Urinary bladder (tissue), 4 donors: ENCODE measurements at regions not wholly inside any gene's neighbourhood (a gene's known extent, or its start where the extent isn't known, plus 50 kb on each side); places are given as distances from the start of the nearest gene placed in this dataset. TPM values are rescaled to one million over a fixed set of nuclear protein-coding genes. Genes with fewer than 3 reads are reported as not detected.

ENCODE experiments used
- DNase-seq: peaks from one replicate; pipeline ENCODE4 v3.0.0-alpha.2; 2015; ENCODE audit errors: extremely low spot score
- H3K27ac ChIP-seq: one replicate; pipeline ENCODE4 v1.5.1; 2013; ENCODE audit warnings: low read depth, mild to moderate bottlenecking, moderate library complexity
- H3K36me3 ChIP-seq: one replicate; pipeline ENCODE4 v1.6.1; 2013; ENCODE audit warnings: mild to moderate bottlenecking, moderate library complexity; ENCODE audit not compliant: insufficient read depth
- H3K4me1 ChIP-seq: one replicate; pipeline ENCODE4 v1.6.1; 2013; ENCODE audit warnings: mild to moderate bottlenecking, moderate library complexity; ENCODE audit not compliant: insufficient read depth
- H3K4me3 ChIP-seq: one replicate; pipeline ENCODE4 v1.5.1; 2013; ENCODE audit warnings: low read depth, low read length
- WGBS: extraction: QIAGEN DNeasy Blood & Tissue Kit; methylation state at CpG from one replicate; pipeline ENCODE4 v1.1.7; 2013; 5-methylcytosine and 5-hydroxymethylcytosine counted together
- small RNA-seq: library from RNA; depleted of rRNA; stranded (forward); fragments of <200 nt; gene quantifications from one replicate; pipeline ENCODE3, GENCODE V24; 2014
- donor health status: healthy with polysubstance abuse.
- donor health status: healthy.

DNA sequence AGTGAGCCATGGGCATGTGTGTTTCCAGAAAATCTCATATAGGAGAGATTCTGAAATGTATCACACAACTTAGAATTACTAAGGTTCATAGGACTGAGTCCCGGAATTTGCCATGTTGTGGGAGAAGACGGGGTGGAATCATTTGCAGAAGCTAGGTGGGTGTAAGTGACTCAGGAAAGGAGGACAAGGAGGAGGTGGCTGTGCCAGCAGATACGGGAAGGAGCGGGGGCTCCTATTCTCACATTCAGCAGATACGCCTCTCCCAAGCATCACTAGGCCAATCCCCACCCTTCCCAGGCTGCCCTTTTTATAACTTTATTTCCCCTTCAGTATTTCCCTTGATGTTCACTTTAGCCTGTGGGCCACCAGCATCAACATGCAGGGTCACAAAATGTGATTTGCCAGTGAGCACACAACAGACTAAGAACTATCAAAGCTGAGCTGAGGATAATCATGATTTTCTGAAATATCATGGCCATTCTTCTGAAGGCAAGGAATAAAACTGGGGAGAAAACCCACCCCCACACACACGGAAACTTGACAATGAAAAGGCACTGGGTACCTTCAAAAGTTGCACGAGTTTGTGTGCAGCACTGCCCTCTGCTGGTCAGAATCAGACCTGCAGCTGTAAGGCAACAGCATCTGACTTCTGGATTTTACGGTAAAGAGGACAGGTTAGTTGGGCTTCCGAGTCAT lies 133.2 kb downstream of the MTX3 start:
- Histone ChIP-seq H3K36me3 (no peaks in the 10 kb centered on the region), H3K4me1 (no peaks in the 10 kb centered on the region), H3K4me3 (no peak overlapping the region), H3K27ac (no peak overlapping the region)
- no peak for DNase-seq
- WGBS, result 49% methylated on average over 9 of the region's 9 CpGs

DNA sequence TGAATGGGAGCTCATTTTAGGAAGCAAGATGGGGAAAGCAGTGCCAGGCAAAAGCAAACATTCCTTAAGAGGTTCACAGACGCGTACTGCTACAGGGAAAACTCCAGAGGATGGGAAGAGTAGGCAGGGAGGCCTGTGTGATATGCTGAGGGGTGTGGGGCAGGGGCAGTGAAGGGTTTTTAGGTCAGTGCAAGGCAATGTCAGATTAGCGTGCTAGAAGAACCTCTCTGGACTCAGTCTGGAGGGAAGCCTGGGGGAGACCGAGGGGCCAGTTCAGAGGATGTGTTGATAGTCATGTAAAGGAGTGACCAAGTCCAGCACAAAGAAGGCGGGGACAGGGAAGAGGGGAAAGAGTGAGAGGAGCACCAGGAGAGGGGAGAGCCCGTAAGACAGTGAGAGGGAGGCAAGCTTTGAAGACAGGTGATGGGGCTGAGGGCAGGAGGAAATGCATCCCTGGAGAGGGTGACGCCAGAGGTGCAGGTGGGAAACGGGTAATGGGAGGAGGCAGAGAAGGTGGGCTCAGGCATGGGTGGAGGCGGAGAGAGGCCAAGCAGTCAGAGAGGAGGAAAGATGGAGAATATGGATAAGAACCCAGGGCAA lies 134.5 kb downstream of the MTX3 start:
- no peak for DNase-seq
- H3K4me1 ChIP-seq, result no peaks in the 10 kb centered on the region
- WGBS, result 90% methylated on average over 9 of the region's 9 CpGs
- H3K27ac ChIP-seq, result no peak overlapping the region
- H3K4me3 ChIP-seq, result no peak overlapping the region
- H3K36me3 ChIP-seq, result no peaks in the 10 kb centered on the region

DNA sequence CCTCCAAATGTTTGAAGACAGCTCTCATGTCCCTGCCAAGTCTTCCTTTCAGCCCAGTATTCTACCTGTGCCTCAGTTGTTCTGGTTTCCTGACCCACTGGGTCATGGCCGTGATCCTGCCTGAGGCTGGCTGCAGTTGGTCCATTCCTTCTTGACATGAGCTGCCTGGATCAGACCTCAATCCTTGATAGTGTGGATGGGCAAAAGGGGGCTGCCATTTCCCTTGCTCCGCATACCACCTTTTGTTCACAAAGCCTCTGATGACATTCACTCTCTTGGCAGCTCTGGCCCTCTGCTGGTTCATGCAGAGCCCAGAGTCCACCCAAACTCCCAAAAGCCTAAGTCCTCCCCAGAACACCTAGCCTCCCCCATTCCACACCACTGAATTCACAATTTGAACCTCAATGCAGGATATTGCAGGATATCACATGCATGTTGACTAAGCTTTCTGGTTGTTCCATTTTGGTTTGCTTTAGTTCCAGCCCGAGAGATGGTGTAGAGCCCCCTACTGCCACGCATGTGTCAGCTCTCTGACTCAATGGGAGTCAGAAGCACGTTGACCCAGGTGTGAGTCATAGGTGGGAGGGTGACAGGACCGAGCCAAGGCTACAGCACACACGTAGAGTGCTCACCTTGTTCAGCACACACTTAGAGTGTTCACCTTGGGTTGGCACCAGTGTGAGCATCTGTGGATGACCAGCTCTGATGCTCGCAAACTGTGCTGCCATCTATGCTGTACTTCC lies 137.2 kb downstream of the MTX3 start:
- Histone ChIP-seq H3K27ac (no peak overlapping the region), H3K4me1 (no peaks in the 10 kb centered on the region), H3K36me3 (no peaks in the 10 kb centered on the region), H3K4me3 (no peak overlapping the region)
- no peak for DNase-seq
- WGBS, result 90% methylated on average over 8 of the region's 8 CpGs

DNA sequence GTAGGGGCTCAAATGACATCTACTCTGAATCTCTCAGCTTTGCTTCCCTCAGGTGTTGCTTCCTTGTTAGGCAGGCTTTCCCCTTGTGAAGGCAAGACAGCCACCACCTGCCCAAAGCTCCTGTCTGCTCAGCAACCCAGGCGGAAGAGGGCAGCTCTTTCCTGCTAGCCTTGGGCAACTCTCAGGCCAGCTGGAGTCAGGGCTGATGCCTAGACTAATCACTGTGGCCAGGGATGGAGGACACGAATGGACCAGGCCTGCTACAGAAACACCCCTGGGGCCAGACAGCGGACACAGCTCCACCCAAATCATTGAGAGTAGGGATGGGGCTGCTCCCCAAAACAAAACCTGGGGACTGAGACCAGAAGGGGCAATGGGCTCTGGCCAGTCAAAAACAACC lies 138.0 kb downstream of the MTX3 start:
- H3K4me3 ChIP-seq, result no peak overlapping the region
- no peaks in the 10 kb centered on the region for H3K36me3 ChIP-seq
- 94% methylated on average over 3 of the region's 3 CpGs for WGBS
- H3K4me1 ChIP-seq, result no peaks in the 10 kb centered on the region
- DNase-seq, result no peak
- no peak overlapping the region for H3K27ac ChIP-seq

DNA sequence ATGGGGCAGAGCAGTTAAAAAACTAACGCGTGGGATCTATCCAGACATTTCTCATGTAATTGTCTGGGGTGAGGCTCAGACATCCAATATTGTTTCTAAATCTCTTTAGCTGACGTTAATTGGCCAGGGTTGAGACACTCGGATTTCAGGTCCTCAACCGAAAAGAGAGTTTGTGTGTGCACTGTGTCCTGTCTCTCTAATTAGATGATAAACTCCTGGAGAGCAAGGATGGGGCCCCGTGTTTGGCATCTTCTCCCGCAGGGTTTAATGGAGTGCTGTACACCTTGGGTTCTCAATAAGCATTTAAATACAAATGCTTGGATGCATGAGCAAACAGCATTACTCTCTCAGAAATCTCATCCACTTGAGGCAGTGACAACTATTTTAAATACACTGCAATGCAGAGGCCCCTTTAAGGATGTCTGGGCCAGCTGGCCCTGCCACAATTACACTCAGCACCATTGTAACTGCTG lies 139.6 kb downstream of the MTX3 start:
- 73% methylated on average over 7 of the region's 7 CpGs for WGBS
- Histone ChIP-seq H3K4me1 (no peaks in the 10 kb centered on the region), H3K4me3 (no peak overlapping the region), H3K27ac (no peak overlapping the region), H3K36me3 (no peaks in the 10 kb centered on the region)
- DNase-seq, result no peak

DNA sequence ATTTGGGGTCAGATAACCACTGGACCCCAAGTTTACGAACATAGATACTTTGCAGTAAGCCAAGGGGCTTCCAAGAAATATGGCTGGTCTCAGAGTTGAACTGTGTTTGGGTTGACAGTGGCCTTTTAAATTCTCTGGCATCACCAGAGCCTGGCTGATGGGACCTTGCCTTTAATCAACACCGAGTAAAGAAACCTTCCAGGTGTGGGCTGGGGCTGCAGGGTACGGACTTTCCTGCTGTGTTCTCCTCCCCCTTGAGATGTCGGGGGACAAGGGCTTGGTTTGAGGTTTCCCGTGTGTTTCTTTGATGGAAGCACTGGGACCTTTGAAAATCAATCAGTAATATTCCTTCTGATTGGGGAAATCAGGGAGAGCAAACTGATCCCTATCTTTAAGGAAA lies 140.1 kb downstream of the MTX3 start:
- H3K27ac ChIP-seq, result no peak overlapping the region
- no peaks in the 10 kb centered on the region for H3K36me3 ChIP-seq
- 87% methylated on average over 5 of the region's 5 CpGs for WGBS
- DNase-seq, result no peak
- H3K4me3 ChIP-seq, result no peak overlapping the region
- no peaks in the 10 kb centered on the region for H3K4me1 ChIP-seq

DNA sequence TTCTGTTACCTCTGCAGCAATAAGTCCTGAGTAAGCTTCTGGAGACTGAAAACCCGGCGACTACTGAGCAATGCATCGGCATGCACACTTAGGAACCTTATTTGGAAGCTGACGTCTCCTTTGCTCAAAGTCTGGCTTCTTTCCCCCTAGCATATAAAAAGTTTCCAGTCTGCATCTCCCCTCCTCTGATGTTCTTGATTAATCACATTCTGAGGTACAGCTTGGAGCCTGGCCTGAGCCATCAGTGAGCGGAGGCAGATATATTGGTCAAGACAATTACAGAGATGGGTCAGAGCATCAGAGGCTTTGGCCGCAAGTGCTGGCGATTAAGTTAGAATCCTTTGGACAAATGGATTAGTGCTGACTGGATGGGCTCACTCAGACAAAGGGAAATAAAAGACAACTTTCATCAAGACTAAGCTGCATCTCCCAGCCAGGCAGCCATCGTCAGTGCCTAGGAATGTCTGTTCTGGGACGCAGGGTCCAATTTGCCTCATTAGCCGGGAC lies 140.7 kb downstream of the MTX3 start:
- no peak overlapping the region for H3K27ac ChIP-seq
- WGBS, result 50% methylated on average over 10 of the region's 10 CpGs
- no peaks in the 10 kb centered on the region for H3K4me1 ChIP-seq
- peak; percentile 74 for DNase-seq
- no peak overlapping the region for H3K4me3 ChIP-seq
- no peaks in the 10 kb centered on the region for H3K36me3 ChIP-seq

DNA sequence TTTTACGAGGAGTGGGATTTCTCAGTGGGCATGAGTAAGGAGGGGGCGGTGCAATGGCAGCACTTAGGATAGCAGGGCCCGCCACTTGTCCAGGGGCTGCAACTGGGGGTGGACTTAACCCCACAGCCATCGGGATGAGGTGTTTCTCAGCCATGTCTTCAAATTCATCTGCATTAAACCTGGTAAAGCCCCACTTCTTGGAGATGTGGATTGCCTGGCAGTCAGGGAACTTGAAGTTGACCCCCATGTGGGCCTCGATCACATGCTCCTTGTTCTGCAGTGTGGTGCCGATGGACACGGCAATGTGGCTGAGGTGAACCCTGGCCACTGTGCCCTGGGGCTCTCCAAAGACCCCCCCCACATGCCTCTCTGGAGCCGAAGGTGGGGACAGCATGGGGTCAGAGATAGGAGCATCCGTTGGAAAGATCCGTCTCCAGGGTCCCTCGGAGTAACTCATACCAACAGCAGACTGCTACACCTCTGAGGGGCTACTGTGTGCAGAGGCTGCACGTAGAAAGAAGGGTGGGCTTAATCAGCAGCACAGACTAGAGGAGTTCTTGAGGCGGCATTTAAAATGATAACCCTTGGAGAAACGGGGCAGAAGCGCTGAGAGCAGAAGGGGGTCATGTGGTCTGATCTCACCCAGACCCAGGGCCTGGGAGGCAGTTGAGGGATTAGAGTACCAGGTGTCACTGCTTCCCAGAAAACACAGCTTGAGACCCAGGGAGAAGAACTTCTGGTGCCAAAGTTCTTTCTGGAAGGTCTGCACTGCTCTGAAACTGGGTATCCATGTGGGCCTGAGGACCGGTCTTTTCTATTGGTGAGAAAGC lies 141.4 kb downstream of the MTX3 start:
- WGBS, result 90% methylated on average over 16 of the region's 16 CpGs
- Histone ChIP-seq H3K4me3 (no peak overlapping the region), H3K4me1 (no peaks in the 10 kb centered on the region), H3K27ac (no peak overlapping the region), H3K36me3 (no peaks in the 10 kb centered on the region)
- no peak for DNase-seq

Small RNAs in the stretch of these regions (small RNA-seq; reads per million reads assigned to genes)
- gene AC008496.1, result not detected
